Neural cell (in vitro differentiated cells): ENCODE measurements at regions not wholly inside any gene's neighbourhood (a gene's known extent, or its start where the extent isn't known, plus 50 kb on each side); places are given as distances from the start of the nearest gene placed in this dataset.

ENCODE experiments used
- H2AFZ ChIP-seq: fragments of 200-600, 300-800 bp; sonication (generic), shearing (Covaris generic); 2 replicates; pipeline ENCODE4 v1.6.0; 2014; ENCODE audit warnings: low read depth, mild to moderate bottlenecking, antibody characterized with exemption, low read length, moderate library complexity
- H3F3A ChIP-seq: fragments of 200-600 bp; shearing (Covaris generic); 2 replicates; pipeline ENCODE4 v1.6.1; 2016; ENCODE audit warnings: mild to moderate bottlenecking, moderate library complexity, mixed read lengths, antibody characterized with exemption, low read length; ENCODE audit not compliant: insufficient read depth, poor library complexity, severe bottlenecking
- H3K27ac ChIP-seq: fragments of 200-600, 300-800 bp; sonication (generic), shearing (Covaris generic); 2 replicates; pipeline ENCODE4 v1.5.1; 2014; ENCODE audit warnings: mild to moderate bottlenecking, low read length, moderate library complexity
- H3K27me3 ChIP-seq: fragments of 300-800, 200-600 bp; sonication (generic), shearing (Covaris generic); 2 replicates; pipeline ENCODE4 v1.6.0; 2014; ENCODE audit warnings: mild to moderate bottlenecking, low read depth, low read length, moderate library complexity; ENCODE audit not compliant: insufficient read depth
- H3K36me3 ChIP-seq: fragments of 300-800, 200-600 bp; sonication (generic), shearing (Covaris generic); 2 replicates; pipeline ENCODE4 v1.5.1; 2014; ENCODE audit warnings: mild to moderate bottlenecking, antibody characterized with exemption, low read length, moderate library complexity; ENCODE audit not compliant: insufficient read depth
- H3K4me2 ChIP-seq: fragments of 300-800, 200-600 bp; sonication (generic), shearing (Covaris generic); 2 replicates; pipeline ENCODE4 v1.6.0; 2014; ENCODE audit warnings: mild to moderate bottlenecking, low read length
- H3K4me3 ChIP-seq: fragments of 300-800, 200-600 bp; sonication (generic), shearing (Covaris generic); 2 replicates; pipeline ENCODE4 v1.5.1; 2014; ENCODE audit warnings: mild to moderate bottlenecking, low read length, moderate library complexity
- H3K79me2 ChIP-seq: fragments of 200-600 bp; shearing (Covaris generic); replicated peaks from 2 replicates; pipeline ENCODE4 v1.6.0; 2014; ENCODE audit warnings: mild to moderate bottlenecking, low read length, moderate library complexity; ENCODE audit not compliant: insufficient read depth
- H3K9ac ChIP-seq: fragments of 300-800, 200-600 bp; sonication (generic), shearing (Covaris generic); 2 replicates; pipeline ENCODE4 v1.6.1; 2016; ENCODE audit warnings: mild to moderate bottlenecking, low read length, mixed read lengths
- H3K9me2 ChIP-seq: fragments of 200-600 bp; shearing (Covaris generic); 2 replicates; pipeline ENCODE4 v1.6.1; 2016; ENCODE audit warnings: mild to moderate bottlenecking, low read length, mixed read lengths; ENCODE audit not compliant: insufficient read depth
- H3K9me3 ChIP-seq: fragments of 200-600, 300-800 bp; sonication (generic), shearing (Covaris generic); 2 replicates; pipeline ENCODE4 v1.6.1; 2016; ENCODE audit warnings: mild to moderate bottlenecking, mixed run types, low read length, moderate library complexity, mixed read lengths
- H4K20me1 ChIP-seq: fragments of 200-600 bp; shearing (Covaris generic); 2 replicates; pipeline ENCODE4 v1.6.1; 2016; ENCODE audit warnings: mild to moderate bottlenecking, mixed run types; ENCODE audit not compliant: insufficient read depth
- CTCF ChIP-seq: fragments of 450-650 bp; IDR thresholded peaks from 2 replicates; pipeline ENCODE4 v1.5.1; 2014; ENCODE audit warnings: antibody characterized with exemption, mild to moderate bottlenecking, moderate library complexity; ENCODE audit not compliant: poor library complexity, severe bottlenecking
- EP300 ChIP-seq: fragments of 450-650 bp; conservative IDR thresholded peaks from 2 replicates; pipeline ENCODE4 v1.6.1; 2014; ENCODE audit warnings: antibody characterized with exemption, mild to moderate bottlenecking, moderate library complexity; ENCODE audit not compliant: poor library complexity, severe bottlenecking
- EZH2 ChIP-seq: fragments of 200-600, 300-800 bp; shearing (Covaris generic), sonication (generic); IDR thresholded peaks from 2 replicates; pipeline ENCODE4 v1.6.1; 2014; ENCODE audit warnings: antibody characterized with exemption, low read length, borderline replicate concordance, mild to moderate bottlenecking; ENCODE audit not compliant: insufficient read depth, poor library complexity, severe bottlenecking
- MXI1 ChIP-seq: fragments of 450-650 bp; conservative IDR thresholded peaks from 2 replicates; pipeline ENCODE4 v1.6.1; 2014; ENCODE audit warnings: antibody characterized with exemption, mild to moderate bottlenecking; ENCODE audit not compliant: poor library complexity, severe bottlenecking
- POLR2AphosphoS5 ChIP-seq: IDR thresholded peaks from 2 replicates; pipeline ENCODE4 v1.6.1; 2012
- RAD21 ChIP-seq: fragments of 450-650 bp; conservative IDR thresholded peaks from 2 replicates; pipeline ENCODE4 v1.6.1; 2014; ENCODE audit warnings: antibody characterized with exemption, mild to moderate bottlenecking, moderate library complexity
- REST ChIP-seq: IDR thresholded peaks from 2 replicates; pipeline ENCODE4 v1.6.1; 2012; ENCODE audit warnings: borderline replicate concordance
- SMC3 ChIP-seq: fragments of 450-650 bp; conservative IDR thresholded peaks from 2 replicates; pipeline ENCODE4 v1.6.1; 2014; ENCODE audit warnings: antibody characterized with exemption, mild to moderate bottlenecking, moderate library complexity; ENCODE audit not compliant: poor library complexity
- TAF1 ChIP-seq: IDR thresholded peaks from 2 replicates; pipeline ENCODE4 v1.6.1; 2012; ENCODE audit warnings: low read depth

GRCh38 chr6:138598562-138599173 is 99.4 kb upstream of the NHSL1 start:
- no peak overlapping the region for H3K9ac ChIP-seq
- TF ChIP-seq EZH2: no peak
- TF ChIP-seq REST: no peak
- no peak for TF ChIP-seq TAF1
- no peak for TF ChIP-seq RAD21
- no peaks in the 10 kb centered on the region for H3K9me3 ChIP-seq
- H3K4me2 ChIP-seq: no peak overlapping the region
- no peak overlapping the region for H3K4me3 ChIP-seq
- H3K79me2 ChIP-seq: no peaks in the 10 kb centered on the region
- H3K27ac ChIP-seq: no peak overlapping the region
- no peaks in the 10 kb centered on the region for H3K9me2 ChIP-seq
- H3K36me3 ChIP-seq: no peaks in the 10 kb centered on the region
- no peaks in the 10 kb centered on the region for H3K27me3 ChIP-seq
- no peak overlapping the region for H2AFZ ChIP-seq
- no peaks in the 10 kb centered on the region for H4K20me1 ChIP-seq
- no peaks in the 10 kb centered on the region for H3F3A ChIP-seq

- Histone ChIP-seq H3K27ac (no peak overlapping the region), H2AFZ (no peak overlapping the region), H3K79me2 (no peaks in the 10 kb centered on the region), H3K9me2 (no peaks in the 10 kb centered on the region), H3K9me3 (no peaks in the 10 kb centered on the region), H3K4me2 (no peak overlapping the region), H3K36me3 (no peaks in the 10 kb centered on the region), H4K20me1 (no peaks in the 10 kb centered on the region), H3K27me3 (no peaks in the 10 kb centered on the region), H3F3A (no peaks in the 10 kb centered on the region), H3K9ac (no peak overlapping the region), H3K4me3 (no peak overlapping the region)
- no peak for TF ChIP-seq EP300
Observed at GRCh38 chr6:138600261-138600660, 101.0 kb upstream of the NHSL1 start.

- Histone ChIP-seq H3K9ac (no peak overlapping the region), H3K4me3 (no peak overlapping the region), H3K4me2 (no peak overlapping the region), H4K20me1 (no peaks in the 10 kb centered on the region), H3K9me3 (no peaks in the 10 kb centered on the region), H3F3A (no peaks in the 10 kb centered on the region), H3K36me3 (no peaks in the 10 kb centered on the region), H3K27me3 (no peaks in the 10 kb centered on the region), H3K79me2 (no peaks in the 10 kb centered on the region), H3K27ac (no peak overlapping the region), H3K9me2 (no peaks in the 10 kb centered on the region), H2AFZ (no peak overlapping the region)
- TF ChIP-seq CTCF (no peak), MXI1 (no peak), REST (no peak), TAF1 (no peak), SMC3 (no peak), EP300 (no peak), RAD21 (no peak), POLR2AphosphoS5 (no peak), EZH2 (no peak)
Observed at GRCh38 chr6:138600726-138601125, 101.4 kb upstream of the NHSL1 start.
